ENCODE measurements at regions not wholly inside any gene's neighbourhood (a gene's known extent, or its start where the extent isn't known, plus 50 kb on each side); places are given as distances from the start of the nearest gene placed in this dataset.

DNA sequence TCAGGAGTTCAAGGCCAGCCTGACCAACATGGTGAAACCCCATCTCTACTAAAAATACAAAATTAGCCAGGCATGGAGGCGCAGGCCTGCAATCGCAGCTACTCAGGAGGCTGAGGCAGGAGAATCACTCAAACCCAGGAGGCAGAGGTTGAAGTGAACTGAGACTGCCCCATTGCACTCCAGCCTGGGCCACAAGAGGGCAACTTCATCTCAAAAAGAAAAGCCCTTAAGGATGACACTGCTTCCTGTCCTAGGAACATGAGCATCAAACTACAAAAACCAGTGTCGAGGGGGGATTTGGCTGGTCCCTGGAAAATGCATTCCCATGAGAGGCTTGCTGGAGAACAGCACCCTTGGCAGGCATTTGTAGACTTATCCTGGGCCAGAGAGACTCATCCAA lies 449.5 kb upstream of the PSMD7 start:
- H3K36me3 ChIP-seq (ENCODE audit: insufficient read depth in 1 of 2, low read depth in 1 of 2): no peaks in the 10 kb centered on the region
- H3K27ac ChIP-seq: no peak overlapping the region
- no peak overlapping the region for H3K4me3 ChIP-seq
- peaks cover 13% of the 10 kb centered on the region for H3K4me1 ChIP-seq
- DNase-seq (no peak), ATAC-seq (no peak)
- no peaks in the 10 kb centered on the region for H3K27me3 ChIP-seq (ENCODE audit: insufficient read depth in 3 of 3, low read length in 2 of 3)
- TF ChIP-seq CTCF (IDR thresholded peaks at IDR 0.05): no peak
- intact Hi-C loops (cut with DNase I): no loop called here
- 77 to 88% (median 83%) methylated on average over 3 of the region's 3 CpGs for WGBS, 3 donors
- H3K9me3 ChIP-seq: no peaks in the 10 kb centered on the region

- Histone ChIP-seq H3K27me3 (ENCODE audit: insufficient read depth in 3 of 3, low read length in 2 of 3) (no peaks in the 10 kb centered on the region), H3K9me3 (no peaks in the 10 kb centered on the region), H3K4me3 (no peak overlapping the region), H3K27ac (no peak overlapping the region), H3K36me3 (ENCODE audit: insufficient read depth in 1 of 2, low read depth in 1 of 2) (no peaks in the 10 kb centered on the region), H3K4me1 (peaks cover 13% of the 10 kb centered on the region)
- no peak for TF ChIP-seq CTCF (IDR thresholded peaks at IDR 0.05)
- intact Hi-C loops (cut with DNase I): no loop called here
- ATAC-seq (no peak), DNase-seq (no peak)
- WGBS, 3 donors: 47 to 57% (median 52%) methylated on average over 7 of the region's 7 CpGs
These were observed 450.3 kb upstream of the PSMD7 start for GRCh38 chr16:73846356-73846755.

DNA sequence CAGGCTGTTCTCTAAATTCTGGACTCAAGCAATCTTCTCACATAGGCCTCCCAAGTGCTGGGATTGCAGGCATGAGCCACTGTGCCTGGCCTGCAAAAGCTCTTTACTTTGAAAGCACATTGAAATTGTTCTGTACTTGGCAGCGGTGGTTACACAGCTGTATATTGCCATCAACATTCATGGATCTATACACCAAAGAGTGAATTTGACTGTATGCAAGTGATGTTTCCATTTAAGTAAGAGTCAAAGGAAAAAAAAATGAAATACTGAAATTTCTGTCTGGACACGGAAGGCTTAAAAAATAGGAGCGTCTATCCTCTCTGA lies 450.6 kb upstream of the PSMD7 start:
- DNase-seq (no peak), ATAC-seq (no peak)
- no peak for TF ChIP-seq CTCF (IDR thresholded peaks at IDR 0.05)
- no peaks in the 10 kb centered on the region for H3K9me3 ChIP-seq
- WGBS, 3 donors: 78 to 86% (median 79%) methylated on average over 3 of the region's 3 CpGs
- intact Hi-C loops (cut with DNase I): no loop called here
- H3K4me1 ChIP-seq: peaks cover 13% of the 10 kb centered on the region
- no peaks in the 10 kb centered on the region for H3K27me3 ChIP-seq (ENCODE audit: insufficient read depth in 3 of 3, low read length in 2 of 3)
- H3K36me3 ChIP-seq (ENCODE audit: insufficient read depth in 1 of 2, low read depth in 1 of 2): no peaks in the 10 kb centered on the region
- H3K4me3 ChIP-seq: no peak overlapping the region
- H3K27ac ChIP-seq: no peak overlapping the region

DNA sequence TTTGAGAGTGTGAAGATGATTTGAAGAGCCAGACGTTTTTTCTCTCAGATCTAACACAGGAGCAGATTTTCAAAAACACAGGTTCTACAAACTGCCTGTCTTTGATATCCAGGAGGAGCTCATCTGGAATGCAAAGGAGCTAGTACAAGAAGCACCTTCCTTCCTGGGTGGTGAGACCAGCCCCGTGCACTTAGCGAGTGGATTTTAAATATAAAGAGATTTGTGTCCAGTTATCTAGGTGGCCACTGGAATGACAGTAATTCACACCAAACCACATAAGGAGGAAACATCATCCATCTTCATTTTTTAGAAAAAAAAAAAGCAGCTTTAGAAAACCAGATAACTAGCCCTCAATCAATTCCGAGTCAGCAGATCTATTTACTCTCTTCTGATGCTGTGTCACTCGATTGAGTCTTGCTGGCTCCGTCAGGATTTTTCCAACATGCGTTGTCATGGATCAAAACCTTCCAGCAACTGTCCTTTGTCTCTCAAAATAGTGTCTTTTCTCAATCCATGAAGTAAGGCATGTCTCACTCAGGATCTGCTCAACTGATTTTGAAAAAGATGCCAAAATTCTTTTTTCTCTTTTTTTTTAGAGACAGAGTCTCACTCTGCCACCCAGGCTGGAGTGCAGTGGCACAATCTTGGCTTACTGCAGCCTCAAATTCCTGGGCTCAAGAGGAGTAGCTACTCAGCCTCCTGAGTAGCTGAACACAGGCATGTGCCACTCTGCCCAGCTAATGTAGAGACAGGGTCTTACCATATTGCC lies 451.2 kb upstream of the PSMD7 start:
- Histone ChIP-seq H3K36me3 (ENCODE audit: insufficient read depth in 1 of 2, low read depth in 1 of 2) (no peaks in the 10 kb centered on the region), H3K4me3 (no peak overlapping the region), H3K27ac (no peak overlapping the region), H3K27me3 (ENCODE audit: insufficient read depth in 3 of 3, low read length in 2 of 3) (no peaks in the 10 kb centered on the region), H3K4me1 (peaks cover 13% of the 10 kb centered on the region), H3K9me3 (no peaks in the 10 kb centered on the region)
- intact Hi-C loops (cut with DNase I): no loop called here
- DNase-seq: no peak
- 43 to 62% (median 47%) methylated on average over 7 of the region's 7 CpGs for WGBS, 3 donors
- no peak for TF ChIP-seq CTCF (IDR thresholded peaks at IDR 0.05)
- no peak for ATAC-seq

GRCh38 chr16:73840728-73841127 lies 455.9 kb upstream of the PSMD7 start:
- no peaks in the 10 kb centered on the region for H3K27me3 ChIP-seq (ENCODE audit: insufficient read depth in 3 of 3, low read length in 2 of 3)
- no peak overlapping the region for H3K4me3 ChIP-seq
- ATAC-seq (no peak), DNase-seq (no peak)
- 20 to 33% (median 24%) methylated on average over 4 of the region's 4 CpGs for WGBS, 3 donors
- no peaks in the 10 kb centered on the region for H3K9me3 ChIP-seq
- H3K4me1 ChIP-seq: peaks cover 7% of the 10 kb centered on the region
- no peak for TF ChIP-seq CTCF (IDR thresholded peaks at IDR 0.05)
- H3K36me3 ChIP-seq (ENCODE audit: insufficient read depth in 1 of 2, low read depth in 1 of 2): no peaks in the 10 kb centered on the region
- H3K27ac ChIP-seq: no peak overlapping the region
- intact Hi-C loops (cut with DNase I): no loop called here

Data from psoas muscle (tissue), 7 donors.